Omental fat pad (tissue), 3 donors: ENCODE measurements at regions not wholly inside any gene's neighbourhood (a gene's known extent, or its start where the extent isn't known, plus 50 kb on each side); places are given as distances from the start of the nearest gene placed in this dataset.

ENCODE experiments used
- ATAC-seq: fragments of 150-250 bp; one replicate; pipeline ENCODE4 v1.9.1; 2016; ENCODE audit warnings: mild to moderate bottlenecking, moderate library complexity; ENCODE audit not compliant: low FRiP score
- DNase-seq: peaks from one replicate; pipeline ENCODE4 v3.0.0-alpha.2; 2019; ENCODE audit warnings: low spot score
- CTCF ChIP-seq, 3 donors: fragments of 450-650 bp; IDR thresholded peaks; one replicate each; pipeline ENCODE4 v1.5.1; 2016 to 2017; ENCODE audit warnings: antibody characterized with exemption in 3 of 3, mild to moderate bottlenecking in 3 of 3, moderate library complexity in 2 of 3

GRCh38 chr4:136311774-136312173 lies 1220.5 kb downstream of the PCDH18 start:
- DNase-seq (no peak), ATAC-seq (no peak)
- no peak for TF ChIP-seq CTCF (IDR thresholded peaks at IDR 0.05)

GRCh38 chr4:136307765-136308164 lies 1224.5 kb downstream of the PCDH18 start:
- no peak for ATAC-seq
- DNase-seq, result no peak
- TF ChIP-seq CTCF (IDR thresholded peaks at IDR 0.05), result no peak

GRCh38 chr4:136306361-136306760 lies 1225.9 kb downstream of the PCDH18 start:
- DNase-seq (no peak), ATAC-seq (no peak)
- no peak for TF ChIP-seq CTCF (IDR thresholded peaks at IDR 0.05)

GRCh38 chr4:136302566-136302965 lies 1229.7 kb downstream of the PCDH18 start:
- DNase-seq (no peak), ATAC-seq (no peak)
- TF ChIP-seq CTCF (IDR thresholded peaks at IDR 0.05), result no peak

- DNase-seq (no peak), ATAC-seq (no peak)
- no peak for TF ChIP-seq CTCF (IDR thresholded peaks at IDR 0.05)
These were observed 1230.4 kb downstream of the PCDH18 start for GRCh38 chr4:136301749-136302495.

- DNase-seq, result no peak
- ATAC-seq, result no peak
- no peak for TF ChIP-seq CTCF (IDR thresholded peaks at IDR 0.05)
These were observed 1248.3 kb downstream of the PCDH18 start for GRCh38 chr4:136283977-136284376.

GRCh38 chr4:136281889-136282288 lies 1250.4 kb downstream of the PCDH18 start:
- no peak for TF ChIP-seq CTCF (IDR thresholded peaks at IDR 0.05)
- DNase-seq, result no peak
- ATAC-seq, result no peak
